Endothelial cell of umbilical vein (primary cell): ENCODE measurements at regions not wholly inside any gene's neighbourhood (a gene's known extent, or its start where the extent isn't known, plus 50 kb on each side); places are given as distances from the start of the nearest gene placed in this dataset.

ENCODE experiments used
- BruUV-seq: library from RNA; stranded (reverse); fragments of 400-500 nt; replicated peaks from 2 replicates; lab custom pipeline; 2021; lab: Mats Ljungman, UMichigan
- CTCF ChIA-PET: fragments of 300-600, 350-600 bp; sonication (Branson Sonifier 250); formaldehyde crosslinking; loops from one replicate; lab custom pipeline; 2021; ENCODE audit warnings: antibody characterized with exemption, inconsistent platforms; lab: Charles Lee
- POLR2A ChIA-PET: fragments of 300-600, 350-600 bp; sonication (Branson Sonifier 250); formaldehyde crosslinking; loops from one replicate; lab custom pipeline; 2021; ENCODE audit warnings: antibody characterized with exemption, inconsistent platforms; lab: Charles Lee
- DNase-seq: peaks from one replicate; pipeline ENCODE4 v3.0.0-alpha.2; 2011; ENCODE audit warnings: low read depth, low spot score
- FAIRE-seq: peaks from 2 replicates; lab custom pipeline; 2011; peaks lifted over from hg19 to GRCh38; lab: Jason Lieb, UNC
- H2AFZ ChIP-seq: 2 replicates; pipeline ENCODE4 v1.6.0; 2012; ENCODE audit warnings: low read depth, low read length, control low read depth, inconsistent platforms
- H3K27ac ChIP-seq: 2 replicates; pipeline ENCODE4 v1.5.1; 2011; ENCODE audit warnings: low read depth, mild to moderate bottlenecking, control low read depth, low read length, moderate library complexity; ENCODE audit not compliant: insufficient read depth
- H3K27me3 ChIP-seq, 2 experiments: 2 replicates each; pipeline versions ENCODE4 v1.6.0 to v1.6.1; 2011; ENCODE audit warnings: low read length in 2 of 2, mixed read lengths in 1 of 2; ENCODE audit not compliant: control insufficient read depth in 2 of 2, insufficient read depth in 2 of 2
- H3K36me3 ChIP-seq, 2 experiments: 2 replicates in 1 of 2; 3 replicates in 1 of 2; pipeline ENCODE4 v1.5.1; 2011; ENCODE audit warnings: low read length in 2 of 2, mild to moderate bottlenecking in 1 of 2, moderate library complexity in 1 of 2; ENCODE audit not compliant: control insufficient read depth in 2 of 2, insufficient read depth in 2 of 2; ENCODE audit errors: extremely low read depth in 1 of 2
- H3K4me1 ChIP-seq: 3 replicates; pipeline ENCODE4 v1.5.1; 2011; ENCODE audit warnings: mild to moderate bottlenecking, low read length; ENCODE audit not compliant: control insufficient read depth, insufficient read depth; ENCODE audit errors: extremely low read depth
- H3K4me2 ChIP-seq: 2 replicates; pipeline ENCODE4 v1.6.1; 2011; ENCODE audit warnings: low read length, control low read depth, mixed read lengths; ENCODE audit not compliant: insufficient read depth
- H3K4me3 ChIP-seq, 3 experiments: fragments of 200-600 bp in 1 of 3; sonication (generic), shearing (Covaris generic) in 1 of 3; replicated peaks in 1 of 3; 2 replicates each; pipeline ENCODE4 v1.5.1; 2011 to 2016; ENCODE audit warnings: control low read depth in 3 of 3, low read length in 3 of 3, mild to moderate bottlenecking in 2 of 3, inconsistent platforms in 1 of 3, low read depth in 1 of 3, moderate library complexity in 1 of 3; ENCODE audit not compliant: insufficient read depth in 1 of 3
- H3K79me2 ChIP-seq: 2 replicates; pipeline ENCODE4 v1.6.0; 2012; ENCODE audit warnings: low read length, inconsistent platforms; ENCODE audit not compliant: control insufficient read depth, insufficient read depth
- H3K9ac ChIP-seq: replicated peaks from 2 replicates; pipeline ENCODE3; 2011; ENCODE audit warnings: low read length, control low read depth; ENCODE audit not compliant: insufficient read depth; ENCODE audit errors: extremely low read depth
- H3K9me1 ChIP-seq: replicated peaks from 3 replicates; pipeline ENCODE4 v1.6.0; 2011; ENCODE audit warnings: mild to moderate bottlenecking, low read length; ENCODE audit not compliant: control insufficient read depth, insufficient read depth; ENCODE audit errors: extremely low read depth
- H3K9me3 ChIP-seq: replicated peaks from 2 replicates; pipeline ENCODE4 v1.5.1; 2012; ENCODE audit warnings: low read length, inconsistent platforms; ENCODE audit not compliant: control insufficient read depth, insufficient read depth
- H4K20me1 ChIP-seq: replicated peaks from 2 replicates; pipeline ENCODE3; 2011; ENCODE audit warnings: mild to moderate bottlenecking, low read length; ENCODE audit not compliant: control insufficient read depth, insufficient read depth; ENCODE audit errors: extremely low read depth
- EZH2 ChIP-seq: IDR thresholded peaks from 2 replicates; pipeline ENCODE4 v1.6.1; 2012; ENCODE audit warnings: borderline replicate concordance, low read depth, mild to moderate bottlenecking, moderate library complexity, low read length, inconsistent platforms; ENCODE audit not compliant: severe bottlenecking
- FOS ChIP-seq: IDR thresholded peaks from 2 replicates; pipeline ENCODE4 v1.6.1; 2011; ENCODE audit warnings: mild to moderate bottlenecking, low read length, moderate library complexity, borderline replicate concordance; ENCODE audit not compliant: insufficient read depth
- GATA2 ChIP-seq: IDR thresholded peaks from 2 replicates; pipeline ENCODE4 v1.7.0; 2011; ENCODE audit warnings: low read depth, mild to moderate bottlenecking, moderate library complexity, mixed read lengths, low read length; ENCODE audit not compliant: insufficient read length, insufficient read depth
- JUN ChIP-seq: IDR thresholded peaks from 2 replicates; pipeline ENCODE4 v1.6.1; 2011; ENCODE audit warnings: borderline replicate concordance, low read depth; ENCODE audit not compliant: insufficient read length, insufficient read depth
- MYC ChIP-seq: IDR thresholded peaks from one replicate; pipeline ENCODE4 v1.6.1; 2011; ENCODE audit warnings: mild to moderate bottlenecking, low read depth, low read length
- POLR2A ChIP-seq: IDR thresholded peaks from 2 replicates; pipeline ENCODE4 v1.6.1; 2012; ENCODE audit warnings: low read depth, mild to moderate bottlenecking, control low read depth, low read length
- POLR2AphosphoS5 ChIP-seq: IDR thresholded peaks from 2 replicates; pipeline ENCODE4 v1.6.1; 2012; ENCODE audit warnings: low read depth, mild to moderate bottlenecking, control low read depth, low read length, moderate library complexity; ENCODE audit not compliant: insufficient read depth
- dilution Hi-C: fragments of 300-500 bp; cut with MboI; formaldehyde crosslinking; loops from one replicate; pipeline ENCODE4 v1.15.0; 2019; ENCODE audit warnings: low sequenced_read_pairs; ENCODE audit not compliant: extremely low pct_ligation_motif_present
- intact Hi-C: fragments of 100-400 bp; cut with micrococcal nuclease; formaldehyde crosslinking; loops from one replicate; pipeline ENCODE4 v1.10.0; 2022
- TF ChIP-seq, protein P1 (sequence below), 2 donors: IDR thresholded peaks; 1 replicate in 1 of 2; 2 replicates in 1 of 2; pipeline ENCODE4 v1.5.1; 2011; ENCODE audit warnings: low read length in 2 of 2, mild to moderate bottlenecking in 2 of 2, moderate library complexity in 2 of 2, control low read depth in 1 of 2, inconsistent platforms in 1 of 2, low read depth in 1 of 2; ENCODE audit not compliant: insufficient read depth in 1 of 2; ENCODE audit errors: extremely low read depth in 1 of 2
- TF ChIP-seq, protein P2 (sequence below): IDR thresholded peaks from 2 replicates; pipeline ENCODE4 v1.6.1; 2011; ENCODE audit not compliant: insufficient read depth, insufficient read length

DNA sequence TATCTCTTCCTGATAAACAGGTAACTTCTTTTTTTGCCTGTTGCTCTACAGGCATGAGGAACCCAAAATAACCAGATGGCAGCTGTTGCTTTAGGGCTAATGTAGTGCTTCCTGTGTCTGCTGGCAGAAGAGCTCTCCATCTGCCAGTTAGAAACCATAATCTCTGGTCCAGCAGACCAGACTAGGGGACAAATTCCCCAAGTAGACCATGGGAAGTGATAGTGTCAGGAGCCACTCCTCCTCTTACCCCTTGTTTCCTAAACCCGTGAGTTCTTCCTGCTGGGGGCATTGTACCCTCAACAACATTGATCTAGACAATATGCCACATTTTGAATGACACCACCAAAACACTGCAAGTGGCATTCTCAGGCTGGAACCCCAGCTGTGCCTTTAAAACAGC, 135.9 kb downstream of the DLEU7 start:
- ChIA-PET CTCF (no interaction called here), POLR2A (no interaction called here)
- H3K36me3 ChIP-seq: no peaks in the 10 kb centered on the region
- no peak overlapping the region for H3K27ac ChIP-seq
- no peak overlapping the region for H2AFZ ChIP-seq
- H3K9ac ChIP-seq: no peak overlapping the region
- H3K79me2 ChIP-seq: no peaks in the 10 kb centered on the region
- H4K20me1 ChIP-seq: no peaks in the 10 kb centered on the region
- no peaks in the 10 kb centered on the region for H3K27me3 ChIP-seq
- H3K9me1 ChIP-seq: no peaks in the 10 kb centered on the region
- FAIRE-seq (no peak), DNase-seq (no peak)
- intact Hi-C loops (no loop called here), dilution Hi-C loops (no loop called here)
- H3K4me1 ChIP-seq: no peaks in the 10 kb centered on the region
- TF ChIP-seq MYC: no peak
- no peak for TF ChIP-seq FOS
- TF ChIP-seq, protein P1, sequence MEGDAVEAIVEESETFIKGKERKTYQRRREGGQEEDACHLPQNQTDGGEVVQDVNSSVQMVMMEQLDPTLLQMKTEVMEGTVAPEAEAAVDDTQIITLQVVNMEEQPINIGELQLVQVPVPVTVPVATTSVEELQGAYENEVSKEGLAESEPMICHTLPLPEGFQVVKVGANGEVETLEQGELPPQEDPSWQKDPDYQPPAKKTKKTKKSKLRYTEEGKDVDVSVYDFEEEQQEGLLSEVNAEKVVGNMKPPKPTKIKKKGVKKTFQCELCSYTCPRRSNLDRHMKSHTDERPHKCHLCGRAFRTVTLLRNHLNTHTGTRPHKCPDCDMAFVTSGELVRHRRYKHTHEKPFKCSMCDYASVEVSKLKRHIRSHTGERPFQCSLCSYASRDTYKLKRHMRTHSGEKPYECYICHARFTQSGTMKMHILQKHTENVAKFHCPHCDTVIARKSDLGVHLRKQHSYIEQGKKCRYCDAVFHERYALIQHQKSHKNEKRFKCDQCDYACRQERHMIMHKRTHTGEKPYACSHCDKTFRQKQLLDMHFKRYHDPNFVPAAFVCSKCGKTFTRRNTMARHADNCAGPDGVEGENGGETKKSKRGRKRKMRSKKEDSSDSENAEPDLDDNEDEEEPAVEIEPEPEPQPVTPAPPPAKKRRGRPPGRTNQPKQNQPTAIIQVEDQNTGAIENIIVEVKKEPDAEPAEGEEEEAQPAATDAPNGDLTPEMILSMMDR (IDR thresholded peaks at IDR 0.05; ENCODE audit: extremely low read depth in 1 of 2, insufficient read depth in 1 of 2, low read depth in 1 of 2, low read length in 2 of 2): no peak
- no peak for TF ChIP-seq POLR2AphosphoS5
- TF ChIP-seq, protein P2, sequence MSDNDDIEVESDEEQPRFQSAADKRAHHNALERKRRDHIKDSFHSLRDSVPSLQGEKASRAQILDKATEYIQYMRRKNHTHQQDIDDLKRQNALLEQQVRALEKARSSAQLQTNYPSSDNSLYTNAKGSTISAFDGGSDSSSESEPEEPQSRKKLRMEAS: no peak
- TF ChIP-seq EZH2: no peak
- TF ChIP-seq POLR2A: no peak
- TF ChIP-seq JUN: no peak
- no peak for TF ChIP-seq GATA2
- H3K4me2 ChIP-seq: no peak overlapping the region
- no TSS peak for BruUV-seq
- no peak overlapping the region for H3K4me3 ChIP-seq
- no peaks in the 10 kb centered on the region for H3K9me3 ChIP-seq
